ENCODE measurements at regions not wholly inside any gene's neighbourhood (a gene's known extent, or its start where the extent isn't known, plus 50 kb on each side); places are given as distances from the start of the nearest gene placed in this dataset.

DNA sequence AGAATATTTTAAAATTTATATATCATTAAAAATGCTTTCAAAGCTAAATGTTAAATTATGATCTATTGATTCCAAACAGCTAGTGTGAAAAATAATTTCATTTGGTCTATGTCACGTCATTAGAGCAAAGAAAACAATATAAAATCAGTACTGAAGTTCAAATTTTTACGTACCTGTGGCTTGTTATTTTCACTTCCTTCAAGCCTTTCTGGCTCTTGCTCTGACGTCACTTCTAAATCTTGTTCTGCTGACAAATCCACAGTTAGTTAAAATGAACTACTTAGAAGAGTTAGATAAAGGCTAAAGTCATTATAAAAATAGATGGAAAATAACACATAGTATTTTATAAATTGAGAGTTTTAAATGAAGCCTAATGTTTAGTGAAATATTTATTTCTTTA lies 147.7 kb upstream of the TUBA3C start:
- H3K27me3 Mint-ChIP-seq: no peaks in the 10 kb centered on the region
- no peak overlapping the region for H3K27ac Mint-ChIP-seq
- no peak for DNase-seq
- peaks cover 3% of the 10 kb centered on the region for H3K9me3 Mint-ChIP-seq
- no peak overlapping the region for H3K4me3 Mint-ChIP-seq
- intact Hi-C loops (cut with micrococcal nuclease): no loop called here
- ChIA-PET CTCF (no interaction called here), POLR2A (no interaction called here)
- ATAC-seq (ENCODE audit: low read depth): no peak
- no peaks in the 10 kb centered on the region for H3K4me1 Mint-ChIP-seq
- H3K36me3 Mint-ChIP-seq (ENCODE audit: low read depth): no peaks in the 10 kb centered on the region
- TF ChIP-seq, protein P1, sequence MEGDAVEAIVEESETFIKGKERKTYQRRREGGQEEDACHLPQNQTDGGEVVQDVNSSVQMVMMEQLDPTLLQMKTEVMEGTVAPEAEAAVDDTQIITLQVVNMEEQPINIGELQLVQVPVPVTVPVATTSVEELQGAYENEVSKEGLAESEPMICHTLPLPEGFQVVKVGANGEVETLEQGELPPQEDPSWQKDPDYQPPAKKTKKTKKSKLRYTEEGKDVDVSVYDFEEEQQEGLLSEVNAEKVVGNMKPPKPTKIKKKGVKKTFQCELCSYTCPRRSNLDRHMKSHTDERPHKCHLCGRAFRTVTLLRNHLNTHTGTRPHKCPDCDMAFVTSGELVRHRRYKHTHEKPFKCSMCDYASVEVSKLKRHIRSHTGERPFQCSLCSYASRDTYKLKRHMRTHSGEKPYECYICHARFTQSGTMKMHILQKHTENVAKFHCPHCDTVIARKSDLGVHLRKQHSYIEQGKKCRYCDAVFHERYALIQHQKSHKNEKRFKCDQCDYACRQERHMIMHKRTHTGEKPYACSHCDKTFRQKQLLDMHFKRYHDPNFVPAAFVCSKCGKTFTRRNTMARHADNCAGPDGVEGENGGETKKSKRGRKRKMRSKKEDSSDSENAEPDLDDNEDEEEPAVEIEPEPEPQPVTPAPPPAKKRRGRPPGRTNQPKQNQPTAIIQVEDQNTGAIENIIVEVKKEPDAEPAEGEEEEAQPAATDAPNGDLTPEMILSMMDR (IDR thresholded peaks at IDR 0.05): no peak

DNA sequence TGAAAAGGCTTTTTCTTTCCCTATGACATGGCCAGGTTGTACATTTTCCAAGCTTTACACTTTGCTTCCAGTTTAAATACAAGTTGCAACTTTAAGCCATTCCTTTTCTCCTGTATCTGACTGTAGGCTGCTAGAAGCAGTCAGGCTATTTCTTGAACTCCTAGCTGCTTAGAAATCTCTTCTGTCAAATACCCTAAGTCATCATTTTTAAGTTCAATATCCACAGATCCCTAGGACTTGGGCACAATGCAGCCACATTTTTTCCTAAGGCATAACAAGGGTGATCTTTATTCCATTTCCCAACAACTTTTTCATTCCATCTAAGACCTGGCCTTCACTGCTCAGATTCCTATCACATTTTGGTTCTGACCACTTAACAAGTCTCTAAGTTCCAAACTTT lies 142.7 kb upstream of the TUBA3C start:
- DNase-seq: no peak
- peaks cover 7% of the 10 kb centered on the region for H3K9me3 Mint-ChIP-seq
- no peaks in the 10 kb centered on the region for H3K4me1 Mint-ChIP-seq
- TF ChIP-seq, protein P1 (IDR thresholded peaks at IDR 0.05): no peak
- H3K27me3 Mint-ChIP-seq: no peaks in the 10 kb centered on the region
- intact Hi-C loops (cut with micrococcal nuclease): no loop called here
- POLR2A ChIA-PET: no interaction called here
- H3K27ac Mint-ChIP-seq: no peak overlapping the region
- CTCF ChIA-PET: no interaction called here
- ATAC-seq (ENCODE audit: low read depth): no peak
- no peak overlapping the region for H3K4me3 Mint-ChIP-seq
- no peaks in the 10 kb centered on the region for H3K36me3 Mint-ChIP-seq (ENCODE audit: low read depth)

GRCh38 chr13:19321222-19321621 lies 139.6 kb upstream of the TUBA3C start:
- Mint-ChIP-seq H3K27ac (no peak overlapping the region), H3K36me3 (ENCODE audit: low read depth) (no peaks in the 10 kb centered on the region), H3K4me1 (no peaks in the 10 kb centered on the region), H3K27me3 (no peaks in the 10 kb centered on the region), H3K4me3 (no peak overlapping the region), H3K9me3 (peaks cover 10% of the 10 kb centered on the region)
- ATAC-seq (ENCODE audit: low read depth) (no peak), DNase-seq (no peak)
- intact Hi-C loops (cut with micrococcal nuclease): no loop called here
- TF ChIP-seq, protein P1 (IDR thresholded peaks at IDR 0.05): no peak
- POLR2A ChIA-PET: no interaction called here
- CTCF ChIA-PET: no interaction called here

DNA sequence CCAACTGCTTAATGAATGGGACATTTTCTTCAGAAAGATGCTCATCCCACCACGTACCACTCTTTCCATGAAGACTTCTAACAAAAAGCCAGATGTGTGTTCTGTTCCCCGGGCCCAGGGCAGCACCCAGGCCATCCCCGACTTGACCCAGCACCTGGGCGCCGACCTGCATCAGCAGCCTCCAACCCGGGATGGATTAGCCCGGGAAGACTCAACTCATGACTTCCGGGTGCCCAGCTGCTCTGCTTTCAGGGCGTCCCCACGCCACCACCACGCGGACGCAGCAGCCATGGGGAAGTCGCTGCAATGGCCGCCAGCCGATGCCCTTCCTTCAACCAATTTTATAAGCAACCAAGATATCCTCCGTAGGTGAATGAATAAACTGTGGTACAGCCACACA lies 123.8 kb upstream of the TUBA3C start:
- intact Hi-C loops (cut with micrococcal nuclease): no loop called here
- POLR2A ChIA-PET: no interaction called here
- Mint-ChIP-seq H3K27me3 (no peaks in the 10 kb centered on the region), H3K9me3 (peaks cover 19% of the 10 kb centered on the region), H3K4me3 (no peak overlapping the region), H3K36me3 (ENCODE audit: low read depth) (no peaks in the 10 kb centered on the region), H3K27ac (no peak overlapping the region), H3K4me1 (no peaks in the 10 kb centered on the region)
- CTCF ChIA-PET: no interaction called here
- TF ChIP-seq, protein P1 (IDR thresholded peaks at IDR 0.05): no peak
- ATAC-seq (ENCODE audit: low read depth) (no peak), DNase-seq (no peak)

DNA sequence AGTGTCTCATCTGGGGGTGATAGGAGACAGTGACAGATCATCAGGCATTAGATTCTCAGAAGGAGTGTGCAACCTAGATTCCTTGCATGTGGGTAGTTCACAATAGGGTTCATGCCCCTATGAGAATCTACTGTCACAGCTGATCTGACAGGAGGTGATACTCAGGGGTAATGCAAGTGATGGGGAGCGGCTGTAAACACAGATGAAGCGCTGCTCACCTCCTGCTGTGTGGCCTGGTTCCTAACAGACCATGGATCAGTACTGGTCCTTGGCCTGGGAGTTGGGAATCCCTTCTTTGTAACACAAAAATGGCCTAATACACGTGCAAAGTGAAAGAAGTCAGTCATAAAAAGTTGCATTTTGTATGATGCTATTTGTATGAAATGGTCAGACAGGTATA lies 107.6 kb upstream of the TUBA3C start:
- Mint-ChIP-seq H3K4me1 (no peaks in the 10 kb centered on the region), H3K27ac (no peak overlapping the region), H3K27me3 (no peaks in the 10 kb centered on the region), H3K4me3 (no peak overlapping the region), H3K36me3 (ENCODE audit: low read depth) (no peaks in the 10 kb centered on the region), H3K9me3 (peaks cover 19% of the 10 kb centered on the region)
- intact Hi-C loops (cut with micrococcal nuclease): no loop called here
- POLR2A ChIA-PET: no interaction called here
- TF ChIP-seq, protein P1 (IDR thresholded peaks at IDR 0.05): no peak
- CTCF ChIA-PET: no interaction called here
- ATAC-seq (ENCODE audit: low read depth): no peak
- no peak for DNase-seq
